NOMO-1 treated with dmso at 0.1 percent for 144 hours (cell line): ENCODE measurements at regions not wholly inside any gene's neighbourhood (a gene's known extent, or its start where the extent isn't known, plus 50 kb on each side); places are given as distances from the start of the nearest gene placed in this dataset.
"Not testable (repeated sequence)": the region's sequence is repeated elsewhere in the genome, so short reads cannot be mapped to it uniquely, and the experiment has no call there.

Source experiments
- DNase-seq: peaks from one replicate; lab custom pipeline; 2025; ENCODE audit not compliant: unreplicated experiment; lab: John Stamatoyannopoulos, UW

DNA sequence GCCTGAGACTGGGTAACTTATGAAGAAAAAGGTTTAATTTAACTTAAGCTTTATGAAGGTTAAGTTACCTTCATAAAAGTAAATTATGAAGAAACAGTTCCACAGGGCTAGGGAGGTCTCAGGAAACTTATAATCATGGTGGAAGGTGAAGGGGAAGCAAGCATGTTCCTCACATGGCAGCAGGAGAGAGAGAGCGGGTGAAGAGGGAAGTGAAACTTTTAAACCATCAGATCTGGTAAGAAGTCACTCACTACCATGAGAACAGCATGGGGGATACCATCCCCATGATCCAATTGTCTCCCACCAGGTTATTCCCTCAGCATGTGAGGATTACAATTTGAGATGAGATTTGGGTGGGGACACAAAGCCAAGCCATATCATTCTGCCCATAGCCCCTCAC lies 944.7 kb upstream of the NDST4 start:
- no peak for DNase-seq

DNA sequence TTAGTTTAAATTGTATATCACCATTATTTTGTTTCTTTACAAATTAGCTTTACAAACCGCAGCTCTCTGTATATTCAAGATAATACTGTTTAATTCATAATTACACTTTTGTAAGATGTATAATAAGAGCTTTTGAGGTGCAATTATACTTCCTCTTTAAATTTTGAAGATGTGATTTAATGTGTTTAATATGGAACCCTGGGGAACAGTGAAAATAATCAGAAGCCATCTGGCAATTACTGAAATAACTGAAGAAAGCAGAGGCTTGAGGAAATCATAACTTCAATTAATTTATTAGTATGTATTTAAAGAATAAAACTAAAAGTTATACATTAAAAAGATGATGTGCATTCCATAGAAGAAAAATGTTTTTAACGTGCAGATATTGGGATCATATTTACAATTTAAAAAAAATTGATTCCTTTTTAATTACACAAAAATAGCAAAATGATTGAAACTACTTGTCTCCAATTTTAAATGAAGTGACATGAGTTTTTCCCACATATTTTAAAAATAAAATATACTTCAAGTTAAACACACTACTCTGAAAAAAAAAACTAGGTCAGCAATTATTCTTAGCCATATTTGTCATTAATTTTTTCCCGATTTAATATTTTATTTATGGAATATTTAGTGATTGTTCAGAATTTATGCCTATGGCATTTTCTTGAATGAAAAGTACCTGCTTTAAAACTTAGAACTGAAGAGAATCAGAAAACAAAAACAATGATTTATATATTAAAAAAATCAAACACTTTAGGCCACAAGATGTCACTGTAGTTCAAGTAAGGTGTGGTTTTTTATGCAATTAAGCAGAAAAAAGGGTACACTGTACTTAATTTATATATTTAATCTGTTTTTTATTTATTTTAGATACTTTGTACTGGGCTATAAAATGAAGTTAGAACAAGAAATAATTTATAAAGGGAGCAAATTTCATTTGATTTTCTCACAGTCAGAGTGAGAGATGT lies 942.7 kb upstream of the NDST4 start:
- DNase-seq, result no peak

DNA sequence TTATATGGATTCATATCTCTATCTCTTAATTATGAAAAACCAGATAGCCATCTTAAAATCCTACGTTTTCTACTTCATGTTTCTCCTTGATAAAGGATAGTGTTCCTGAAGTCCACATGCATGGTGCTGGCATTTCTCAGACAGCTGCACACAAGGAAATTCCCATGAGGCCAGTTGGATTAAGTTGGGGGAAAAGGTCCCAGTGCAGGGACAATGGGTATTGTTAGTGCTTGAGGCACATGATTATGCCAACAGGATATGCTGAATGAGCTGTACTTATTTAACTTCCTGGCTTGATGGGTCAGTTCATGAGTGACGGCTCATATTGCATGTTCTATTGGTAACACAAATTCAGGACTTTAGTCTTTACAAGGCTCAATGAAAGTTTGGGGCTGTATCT lies 913.9 kb upstream of the NDST4 start:
- no peak for DNase-seq

DNA sequence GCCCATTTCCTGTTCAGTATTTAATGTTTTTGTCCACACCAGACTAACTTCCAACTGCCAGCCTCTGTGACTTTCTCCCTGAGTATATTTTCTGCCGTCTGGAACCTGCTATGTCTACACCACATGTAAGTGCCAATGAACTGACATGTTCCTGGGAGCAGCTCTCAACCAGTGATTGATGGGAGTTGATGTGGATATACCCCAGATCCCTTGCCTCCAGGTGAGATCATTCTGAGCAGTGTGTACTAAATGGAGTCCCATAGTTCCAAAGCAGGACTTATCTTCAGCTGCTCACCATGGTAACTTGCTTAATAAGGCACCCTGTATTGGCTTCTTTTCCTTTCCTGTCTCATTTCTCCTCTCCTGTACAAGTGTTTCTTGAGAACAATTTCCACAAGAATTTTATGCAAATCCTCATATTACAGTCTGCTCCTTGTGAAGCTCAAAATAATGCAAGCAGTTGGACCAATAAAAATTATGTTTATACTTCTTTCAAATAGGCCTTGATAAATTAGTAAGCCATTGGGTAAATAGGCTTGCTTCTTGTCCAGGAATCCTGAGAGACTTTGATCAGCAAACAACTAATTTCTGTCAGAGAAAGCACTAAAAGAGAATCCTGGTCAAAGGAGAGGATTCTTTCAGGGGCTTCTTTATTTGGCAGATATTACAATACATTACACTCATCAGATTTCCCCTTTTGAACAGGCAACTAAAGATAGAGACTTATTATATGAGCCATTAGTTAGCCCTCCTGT lies 911.7 kb upstream of the NDST4 start:
- DNase-seq, result no peak

DNA sequence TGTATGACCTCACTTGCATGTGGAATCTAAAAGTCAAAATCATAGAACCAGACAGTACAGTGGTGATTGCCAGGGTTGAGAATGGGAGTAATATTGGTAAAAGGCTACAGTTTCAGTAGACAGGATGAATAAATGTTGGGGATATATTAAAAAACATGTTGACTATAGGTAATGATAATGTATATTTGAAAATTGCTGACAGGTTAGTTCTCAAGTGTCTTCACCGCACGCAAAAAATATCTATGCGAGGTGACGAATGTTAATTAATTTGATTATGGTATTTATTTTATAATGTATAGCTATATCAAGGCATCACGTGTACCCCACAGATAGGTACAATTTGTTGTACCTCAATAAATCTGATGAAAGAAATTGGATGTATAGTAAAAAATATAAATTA lies 909.6 kb upstream of the NDST4 start:
- no peak for DNase-seq

DNA sequence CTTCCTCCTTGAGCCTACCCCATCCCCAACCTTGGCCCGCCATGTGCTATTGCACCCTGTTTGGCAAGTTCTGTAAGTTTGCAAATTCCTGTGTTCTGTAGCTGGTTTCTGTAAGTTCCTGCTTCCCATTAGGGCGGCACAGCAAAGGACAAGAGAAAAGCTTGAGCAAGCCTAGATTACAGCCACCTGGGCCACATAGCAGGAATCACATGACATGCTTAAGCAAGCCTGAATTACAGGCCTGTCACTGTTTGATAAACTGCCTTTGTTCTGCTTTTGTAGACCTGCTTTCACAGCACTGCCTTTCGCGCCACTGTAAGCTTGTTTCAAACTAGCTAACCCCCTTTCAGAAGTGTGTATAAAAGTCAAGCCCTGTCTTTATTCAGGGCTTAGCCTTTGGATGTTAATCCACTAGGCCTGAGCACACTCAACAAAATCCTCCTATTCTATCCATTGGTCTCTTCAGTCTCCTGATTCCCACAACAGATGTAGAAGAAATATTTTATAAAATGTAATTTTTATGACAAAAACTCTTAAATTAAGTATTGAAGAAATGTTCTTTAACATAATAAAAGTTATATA lies 906.8 kb upstream of the NDST4 start:
- peak; percentile 5 for DNase-seq

DNA sequence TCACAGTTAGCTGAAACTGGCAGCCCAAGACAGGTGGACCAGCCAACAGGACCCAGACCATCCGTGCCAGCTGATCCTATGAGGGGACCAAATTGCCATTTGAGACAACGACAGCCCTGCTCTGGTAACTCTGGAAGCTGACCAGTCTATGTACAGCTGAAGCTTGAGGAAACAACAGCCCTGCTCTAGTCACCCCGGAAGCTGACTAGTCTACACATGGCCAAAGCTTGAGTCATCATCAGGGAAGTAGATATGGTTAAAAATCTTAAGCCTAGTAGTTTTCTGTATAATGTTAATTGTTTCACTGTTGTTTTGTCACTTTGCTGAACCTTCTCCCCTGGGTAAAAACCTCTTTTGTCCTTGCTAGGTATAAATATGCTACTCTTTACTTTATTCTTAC lies 905.4 kb upstream of the NDST4 start:
- no peak for DNase-seq

DNA sequence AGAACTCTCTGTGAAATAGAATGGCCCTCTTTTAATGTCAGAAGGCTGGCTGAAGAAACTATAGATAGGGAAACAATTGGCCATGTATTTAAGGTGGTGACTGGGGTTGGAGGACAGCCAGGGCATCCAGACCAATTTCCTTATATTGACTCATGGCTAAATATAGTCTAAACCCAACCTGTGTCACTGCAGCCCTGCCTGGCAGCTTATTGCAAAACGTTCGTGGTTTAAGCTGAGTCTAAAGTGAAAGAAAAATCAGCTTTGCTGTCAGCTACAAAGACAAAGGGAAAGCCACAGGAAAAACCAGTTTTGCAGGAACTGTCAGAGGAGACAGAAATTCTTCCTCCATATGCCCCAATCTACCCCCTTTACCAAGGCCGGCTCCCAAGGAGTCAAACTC lies 902.8 kb upstream of the NDST4 start:
- peak; percentile 83 for DNase-seq

DNA sequence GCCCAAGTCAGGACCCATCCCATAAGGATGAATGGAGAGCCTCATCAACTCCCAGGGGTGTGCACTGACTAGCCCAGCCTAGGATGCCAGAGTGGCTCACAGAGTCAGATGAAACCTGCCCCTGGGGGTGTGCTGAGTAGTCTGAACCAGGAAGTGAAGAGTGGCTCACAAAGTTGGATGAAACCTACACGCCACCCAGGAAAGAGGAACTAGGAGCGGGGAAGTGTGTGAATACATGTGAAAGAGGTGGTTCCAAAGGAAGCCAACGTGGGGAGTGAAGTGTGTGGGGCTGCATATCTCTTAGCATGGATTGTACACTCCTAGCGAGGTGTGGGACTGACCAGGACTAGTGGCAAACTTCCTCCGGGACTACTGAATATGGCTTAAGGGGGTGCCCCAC lies 902.1 kb upstream of the NDST4 start:
- no peak for DNase-seq

DNA sequence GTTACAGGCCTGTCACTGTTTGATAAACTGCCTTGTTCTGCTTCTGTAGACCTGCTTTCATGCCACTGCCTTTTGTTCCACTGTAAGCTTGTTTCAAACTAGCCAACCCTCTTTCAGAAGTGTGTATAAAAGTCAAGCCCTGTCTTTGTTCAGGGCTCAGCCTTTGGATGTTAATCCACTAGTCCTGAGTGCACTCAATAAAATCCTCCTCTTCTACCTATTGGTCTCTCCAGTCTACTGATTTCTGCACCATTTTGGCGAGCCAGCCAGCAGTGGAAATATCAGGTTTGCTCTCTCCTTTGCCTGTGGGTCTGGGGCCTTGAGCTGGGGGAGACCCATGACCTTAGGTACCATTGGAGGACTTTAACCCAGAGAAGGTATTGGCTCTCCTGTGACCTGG lies 901.6 kb upstream of the NDST4 start:
- DNase-seq, result no peak

DNA sequence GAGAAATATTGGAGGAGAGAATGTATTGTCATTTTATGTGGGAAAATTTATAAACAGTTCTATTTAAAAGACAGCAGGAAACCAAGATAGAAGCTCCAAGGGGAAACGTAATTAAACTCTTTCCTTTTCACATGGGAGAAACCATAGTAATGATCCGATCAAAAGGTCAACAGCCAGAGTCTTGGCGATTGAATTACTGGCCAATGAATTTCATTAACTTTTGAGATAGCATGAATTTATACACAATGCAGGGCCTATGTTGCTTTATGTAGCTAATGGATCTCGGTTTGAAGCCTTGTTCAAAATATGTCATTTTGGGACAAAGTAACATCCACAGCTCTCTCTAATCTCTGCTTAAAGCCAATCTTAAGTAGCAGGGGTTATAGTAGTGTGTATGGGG lies 897.5 kb upstream of the NDST4 start:
- DNase-seq, result no peak

DNA sequence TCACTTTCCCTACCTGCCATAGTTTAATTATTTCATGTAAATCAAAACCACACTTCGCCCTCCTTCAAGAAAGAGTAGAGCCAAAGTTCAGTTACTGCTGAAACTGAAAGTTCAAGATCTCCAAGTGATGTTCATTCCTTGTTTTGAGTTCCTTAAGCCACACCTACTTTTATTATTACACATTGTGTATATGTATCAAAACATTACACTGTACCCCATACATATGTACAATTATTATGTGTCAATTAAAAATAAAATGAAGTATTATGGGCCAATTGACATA lies 892.3 kb upstream of the NDST4 start:
- DNase-seq, result no peak

DNA sequence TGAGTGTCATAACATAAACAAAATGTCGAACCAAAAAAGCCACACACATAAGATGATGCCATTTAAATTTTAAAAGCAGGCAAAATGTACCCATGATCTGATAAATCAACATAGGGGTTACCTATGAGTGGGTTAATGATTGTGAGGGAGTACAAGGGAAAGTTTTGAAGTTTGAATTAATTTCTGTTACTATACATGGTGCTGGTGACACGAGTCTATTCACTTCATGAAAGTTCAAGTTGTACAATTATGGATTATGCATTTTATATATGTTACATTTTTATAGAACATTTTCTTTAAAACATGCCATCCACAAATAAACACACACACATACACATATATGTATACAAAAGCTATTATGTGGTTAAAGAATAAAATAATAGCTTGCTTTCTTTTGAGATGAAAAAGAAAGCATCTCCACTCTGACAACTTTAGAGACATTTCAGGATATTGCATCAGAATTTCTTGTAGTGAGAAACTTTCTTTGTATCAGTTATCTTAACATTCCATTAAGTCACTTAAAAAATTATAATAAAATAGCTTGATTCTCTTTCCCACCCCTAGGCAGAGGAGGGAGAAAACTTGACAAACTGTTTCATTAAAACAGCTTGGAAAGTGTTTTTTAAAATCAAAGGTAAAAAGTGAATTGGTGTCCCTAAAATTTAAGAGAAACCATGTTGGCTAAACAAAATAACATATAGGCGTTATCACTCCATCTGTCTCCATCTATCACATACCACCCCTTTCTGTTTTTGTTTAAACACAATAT lies 891.8 kb upstream of the NDST4 start:
- DNase-seq, result no peak

DNA sequence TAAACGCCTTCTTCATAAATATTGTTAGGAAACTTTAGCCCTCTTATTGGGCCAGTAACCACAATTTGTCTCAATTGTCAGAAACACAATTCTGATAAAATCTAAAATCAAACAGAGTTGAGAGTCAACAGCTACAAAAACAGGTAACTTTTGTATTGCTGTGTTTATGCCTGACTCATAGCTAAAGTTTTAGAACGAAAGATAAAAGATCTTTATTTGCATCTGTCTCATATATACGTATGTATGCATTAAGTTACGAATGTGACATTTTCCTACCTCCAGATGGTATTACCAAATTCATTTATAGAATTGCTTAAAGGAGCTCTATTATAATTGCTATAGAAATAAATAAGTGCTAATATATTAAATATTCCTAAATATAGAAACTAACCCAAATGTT lies 887.9 kb upstream of the NDST4 start:
- no peak for DNase-seq

DNA sequence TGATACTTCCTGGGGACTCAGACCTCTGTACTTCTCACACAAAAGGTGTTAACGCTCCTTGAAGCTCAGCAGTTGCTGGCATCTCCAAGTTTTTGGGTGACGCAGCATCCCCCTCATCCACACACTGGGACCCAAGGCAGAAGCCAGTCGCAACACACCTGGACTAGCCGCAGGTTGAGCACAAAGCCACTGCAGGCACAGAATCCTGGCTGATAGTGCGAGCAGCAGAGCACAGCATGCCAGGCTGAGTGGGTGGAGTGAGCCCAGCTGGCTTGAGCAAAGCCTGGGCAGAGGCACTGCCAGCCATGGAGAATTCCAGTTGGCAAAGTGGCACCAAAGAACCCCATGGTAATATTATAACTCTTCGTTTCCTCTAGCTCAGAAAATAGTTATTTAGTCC lies 873.2 kb upstream of the NDST4 start:
- no peak for DNase-seq

DNA sequence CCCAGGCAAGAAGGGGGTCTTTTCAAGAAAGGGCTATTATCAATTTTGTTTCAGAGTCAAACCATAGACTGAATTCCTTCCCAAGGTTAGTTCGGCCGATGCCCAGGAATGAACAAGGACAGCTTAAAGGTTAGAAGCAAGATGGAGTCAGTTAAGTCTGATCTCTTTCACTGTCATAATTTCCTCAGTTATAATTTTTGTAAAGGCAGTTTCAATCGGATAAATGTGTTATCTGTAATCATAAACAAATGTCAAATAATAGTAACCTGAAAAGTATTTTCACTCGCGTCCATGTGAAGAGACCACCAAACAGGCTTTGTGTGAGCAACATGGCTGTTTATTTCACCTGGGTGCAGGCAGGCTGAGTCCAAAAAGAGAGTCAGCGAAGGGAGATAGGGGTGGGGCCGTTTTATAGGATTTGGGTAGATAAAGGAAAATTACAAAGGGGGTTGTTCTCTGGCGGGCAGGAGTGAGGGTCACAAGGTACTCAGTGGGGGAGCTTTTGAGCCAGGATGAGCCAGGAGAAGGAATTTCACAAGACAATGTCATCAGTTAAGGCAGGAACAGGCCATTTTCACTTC lies 862.1 kb upstream of the NDST4 start:
- not testable (repeated sequence) for DNase-seq

DNA sequence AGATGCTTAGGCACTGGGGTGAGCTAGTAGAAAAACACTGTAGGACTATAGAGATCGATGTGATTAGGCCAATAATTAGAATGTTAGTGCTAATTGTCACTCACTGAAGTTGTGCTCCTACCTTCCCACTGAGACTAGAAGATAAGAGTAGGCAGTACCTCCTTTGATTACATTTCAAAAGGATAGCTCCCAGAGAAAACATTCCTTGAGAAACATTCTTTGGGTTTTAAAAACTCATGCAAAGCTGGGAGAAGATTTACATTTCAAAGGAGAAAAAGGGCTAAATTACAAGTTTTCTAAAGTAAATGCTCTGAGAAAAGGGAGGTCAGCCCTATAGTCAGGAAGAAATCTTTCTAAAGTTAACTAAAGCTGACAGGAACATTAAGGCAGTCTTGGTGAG lies 860.3 kb upstream of the NDST4 start:
- DNase-seq, result no peak

DNA sequence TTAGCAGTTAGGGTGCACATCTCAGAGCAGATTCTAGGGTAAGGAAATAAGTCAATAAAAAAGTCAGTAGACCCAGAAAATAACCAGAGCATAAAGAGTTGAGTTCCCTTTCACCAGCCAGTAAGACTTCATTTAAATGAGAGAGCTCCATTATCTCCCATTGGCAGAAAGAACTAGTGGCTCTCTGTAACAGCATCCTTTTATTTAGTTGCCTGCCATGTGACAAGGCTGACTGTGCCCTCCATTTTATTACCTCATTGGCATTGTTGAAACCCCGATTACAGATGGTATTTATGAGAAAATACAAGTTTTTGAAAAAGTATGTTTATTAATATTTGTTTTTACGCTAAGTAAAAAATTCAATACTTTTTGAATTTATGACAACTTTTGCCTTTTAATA lies 859.5 kb upstream of the NDST4 start:
- no peak for DNase-seq

DNA sequence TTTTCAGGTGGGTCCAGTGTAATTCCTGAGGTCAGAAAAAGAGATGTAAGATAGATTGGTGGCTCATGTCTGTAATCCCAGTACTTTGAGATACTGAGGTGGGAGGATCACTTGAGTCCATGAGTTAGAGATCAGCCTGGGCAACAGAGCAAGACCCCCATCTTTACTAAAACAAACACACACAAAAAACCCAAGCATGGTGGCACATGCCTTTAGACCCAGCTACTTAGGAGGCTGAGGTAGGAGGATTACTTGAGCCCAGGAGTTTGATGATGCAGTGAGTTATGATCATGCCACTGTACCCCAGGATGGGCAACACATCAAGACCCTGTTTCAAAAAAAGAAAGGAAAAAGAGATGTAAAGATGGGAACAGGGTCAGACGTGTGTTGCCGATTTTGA lies 857.4 kb upstream of the NDST4 start:
- no peak for DNase-seq

DNA sequence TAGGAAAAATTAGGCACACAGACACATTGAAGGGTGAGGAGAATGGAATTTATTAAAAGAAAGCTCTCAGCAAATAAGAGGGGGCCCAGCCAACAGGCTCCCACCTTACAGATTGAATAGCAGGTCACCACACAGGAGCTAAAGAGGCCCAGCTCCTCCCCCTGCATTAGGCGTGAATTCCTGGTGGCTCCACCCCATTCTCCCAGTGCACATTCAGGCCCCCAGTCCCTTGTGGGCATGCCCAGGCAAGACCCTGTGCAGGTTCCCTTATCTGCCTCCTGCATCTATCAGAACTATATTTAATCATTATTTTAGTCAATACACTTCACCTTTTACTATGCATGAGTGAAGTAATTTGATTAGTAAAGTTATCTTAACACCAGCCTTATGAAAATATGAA lies 856.3 kb upstream of the NDST4 start:
- DNase-seq, result no peak

DNA sequence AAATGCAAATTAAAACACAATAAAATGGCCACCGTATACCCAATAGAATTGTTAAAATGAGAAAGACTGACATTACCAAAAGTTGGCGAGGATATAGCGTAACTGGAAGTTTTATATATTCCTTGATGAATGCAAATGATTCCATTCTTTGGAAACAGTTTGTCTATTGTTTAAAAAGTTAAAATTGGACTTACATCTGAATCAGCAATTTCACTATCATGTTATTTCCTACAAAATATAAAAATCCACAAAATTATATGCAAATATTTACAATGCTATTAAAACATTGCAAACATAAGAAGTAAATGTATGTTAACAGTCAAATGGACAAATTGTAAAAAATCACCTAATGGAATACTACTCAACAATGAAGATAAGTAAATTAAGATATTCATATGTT lies 852.2 kb upstream of the NDST4 start:
- no peak for DNase-seq
